HG02884 (cell line): ENCODE measurements at regions not wholly inside any gene's neighbourhood (a gene's known extent, or its start where the extent isn't known, plus 50 kb on each side); places are given as distances from the start of the nearest gene placed in this dataset.
"Not testable (repeated sequence)": the region's sequence is repeated elsewhere in the genome, so short reads cannot be mapped to it uniquely, and the experiment has no call there.

Experiments used
- ATAC-seq: cut with Tn5 transposase; IDR thresholded peaks from one replicate; pipeline ENCODE4 v1.9.1; 2021; ENCODE audit warnings: mild to moderate bottlenecking, moderate library complexity; ENCODE audit not compliant: unreplicated experiment

GRCh38 chr6:27807441-27808241, 104.6 kb downstream of the OR2B2 start:
- ATAC-seq: peak; percentile 60

- ATAC-seq: no peak
Measured at GRCh38 chr6:27806981-27807440, 105.2 kb downstream of the OR2B2 start.

DNA sequence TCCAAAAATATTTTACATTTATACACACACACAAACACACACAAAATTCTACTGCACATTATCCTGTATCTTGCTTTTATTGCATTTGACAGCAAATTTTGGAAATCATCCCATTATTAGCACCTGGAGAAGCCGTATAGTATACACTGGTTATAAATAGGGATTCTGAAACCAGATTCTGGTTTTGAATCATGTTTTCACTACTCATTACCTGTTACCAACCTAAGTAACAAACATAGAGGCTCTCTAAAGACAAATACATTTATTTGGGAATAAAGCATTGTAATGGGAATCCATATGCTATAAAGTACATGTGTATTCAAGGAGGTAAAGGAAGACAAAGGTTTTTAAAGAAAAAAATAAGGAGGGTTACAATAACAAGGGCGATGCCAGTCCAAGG, 106.8 kb downstream of the OR2B2 start:
- no peak for ATAC-seq

- ATAC-seq: no peak
Measured at GRCh38 chr6:27804851-27805250, 107.3 kb downstream of the OR2B2 start.

DNA sequence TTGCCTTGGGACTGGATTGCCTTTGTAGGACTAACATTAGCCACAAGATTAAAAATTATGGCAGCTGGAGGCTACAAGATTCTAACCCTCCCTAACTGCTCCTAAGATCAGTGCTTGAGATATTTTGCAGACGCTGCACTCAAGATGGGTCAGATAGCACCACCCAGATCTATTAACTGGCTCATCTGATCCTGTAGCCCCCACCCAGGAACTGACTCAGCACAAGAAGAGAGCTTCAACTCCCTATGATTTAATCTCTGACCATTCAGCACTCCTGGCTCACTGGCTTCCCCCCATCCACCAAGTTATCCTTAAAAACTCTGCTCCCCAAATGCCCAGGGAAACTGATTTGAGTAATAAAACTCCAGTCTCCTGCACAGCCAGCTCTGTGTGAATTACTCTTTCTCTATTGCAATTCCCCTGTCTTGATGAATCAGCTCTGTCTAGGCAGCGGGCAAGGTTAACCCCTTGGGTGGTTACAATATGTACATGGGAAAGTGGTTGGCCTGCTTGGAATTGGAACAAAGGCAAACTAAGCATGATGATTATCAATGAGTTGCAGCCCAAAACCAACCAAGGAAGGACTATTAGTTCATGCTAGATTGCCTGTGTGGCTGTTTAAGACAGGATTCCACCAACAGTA, 111.3 kb downstream of the OR2B2 start:
- ATAC-seq: no peak

- ATAC-seq: no peak
Measured at GRCh38 chr6:27797960-27798359, 114.2 kb downstream of the OR2B2 start.

GRCh38 chr6:27796736-27797481, 115.3 kb downstream of the OR2B2 start:
- not testable (repeated sequence) for ATAC-seq

DNA sequence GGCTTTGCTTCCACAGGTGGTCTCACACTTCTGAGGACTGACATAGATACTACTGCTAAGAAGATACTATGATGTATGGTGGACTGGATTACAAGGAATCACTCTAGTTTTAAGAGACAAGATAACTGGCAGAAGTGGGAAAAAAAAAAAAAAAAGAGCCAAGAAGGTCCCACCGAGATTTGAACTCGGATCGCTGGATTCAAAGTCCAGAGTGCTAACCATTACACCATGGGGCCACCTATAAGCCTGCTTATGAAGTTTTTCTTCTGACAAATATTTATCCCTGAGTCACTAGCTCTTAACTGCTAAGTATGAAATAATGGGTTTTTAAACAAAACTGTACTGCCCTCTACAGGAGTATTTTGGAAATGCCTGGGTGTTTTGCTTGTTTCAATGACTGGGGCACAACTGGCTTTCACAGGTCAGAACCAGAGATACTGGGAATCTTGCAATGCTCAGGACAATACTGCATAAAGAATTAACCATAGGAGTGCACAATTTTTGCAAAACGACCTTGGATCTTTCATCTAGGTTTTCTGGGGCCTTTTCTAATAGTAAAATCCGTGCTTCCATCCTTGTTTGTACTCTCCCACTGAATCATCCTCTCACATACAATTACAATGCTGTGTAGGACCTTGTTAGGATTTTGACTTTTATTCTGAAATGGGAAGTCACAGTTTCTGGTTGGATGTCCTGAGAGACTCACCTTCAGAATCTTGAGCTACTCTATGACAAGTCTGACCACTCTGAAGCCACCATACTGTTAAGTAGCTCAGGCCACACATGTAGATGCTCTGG, 116.3 kb downstream of the OR2B2 start:
- peak; percentile 50 for ATAC-seq

GRCh38 chr6:27791182-27791943, 120.8 kb downstream of the OR2B2 start:
- ATAC-seq: no peak

DNA sequence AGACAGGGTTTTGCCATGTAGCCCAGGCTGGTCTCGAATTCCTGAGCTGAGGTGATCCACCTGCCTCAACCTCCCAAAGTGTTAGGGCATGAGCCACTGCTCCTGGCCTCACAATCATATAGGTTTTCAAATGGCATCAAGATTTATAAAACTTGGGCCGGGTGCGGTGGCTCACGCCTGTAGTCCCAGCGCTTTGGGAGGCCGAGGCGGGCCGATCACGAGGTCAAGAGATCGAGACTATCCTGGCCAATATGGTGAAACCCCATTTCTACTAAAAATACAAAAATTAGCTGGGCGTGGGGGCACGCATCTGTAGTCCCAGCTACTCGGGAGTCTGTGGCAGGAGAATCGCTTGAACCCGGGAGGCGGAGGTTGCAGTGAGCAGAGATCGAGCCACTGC, 123.8 kb downstream of the OR2B2 start:
- ATAC-seq: not testable (repeated sequence)

DNA sequence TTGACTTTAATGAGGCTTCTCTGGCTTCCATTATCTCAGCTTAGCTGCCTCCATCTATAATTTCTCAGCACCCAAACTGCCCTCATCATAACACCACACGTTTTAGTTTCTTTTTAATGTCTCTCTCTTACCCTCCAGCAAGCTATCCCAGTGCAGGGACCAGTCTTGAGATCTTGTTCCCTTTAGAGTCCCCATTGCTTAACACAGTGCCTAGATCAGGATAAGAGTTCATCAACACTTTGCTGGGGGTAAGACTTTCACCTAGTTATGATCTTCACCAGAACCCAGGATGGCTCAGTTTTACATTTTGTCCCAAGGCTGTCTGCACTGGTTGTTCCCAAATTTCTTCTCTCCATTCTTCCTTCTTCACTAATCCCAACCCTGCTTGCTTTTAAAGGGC, 126.1 kb downstream of the OR2B2 start:
- ATAC-seq: no peak

DNA sequence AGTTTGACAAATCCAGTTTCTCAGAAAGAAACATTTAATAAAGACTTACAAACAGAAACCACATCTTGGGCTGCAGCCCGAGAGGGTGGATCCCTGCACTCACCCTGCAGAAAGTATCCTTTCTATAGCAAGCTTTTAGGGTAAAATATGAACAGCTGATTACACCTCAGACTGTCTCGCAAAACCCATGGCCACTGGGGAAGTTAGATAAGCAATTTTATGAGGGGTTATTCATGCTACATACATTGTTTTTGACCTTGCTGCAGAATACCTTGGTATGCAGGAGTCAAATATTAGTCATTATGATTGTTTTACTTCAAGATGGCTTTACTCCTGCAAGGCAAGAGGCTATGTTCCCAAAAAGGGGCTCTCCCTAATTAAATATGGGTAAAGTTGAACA, 126.9 kb downstream of the OR2B2 start:
- ATAC-seq: no peak

GRCh38 chr6:27782748-27783147, 129.4 kb downstream of the OR2B2 start:
- no peak for ATAC-seq

DNA sequence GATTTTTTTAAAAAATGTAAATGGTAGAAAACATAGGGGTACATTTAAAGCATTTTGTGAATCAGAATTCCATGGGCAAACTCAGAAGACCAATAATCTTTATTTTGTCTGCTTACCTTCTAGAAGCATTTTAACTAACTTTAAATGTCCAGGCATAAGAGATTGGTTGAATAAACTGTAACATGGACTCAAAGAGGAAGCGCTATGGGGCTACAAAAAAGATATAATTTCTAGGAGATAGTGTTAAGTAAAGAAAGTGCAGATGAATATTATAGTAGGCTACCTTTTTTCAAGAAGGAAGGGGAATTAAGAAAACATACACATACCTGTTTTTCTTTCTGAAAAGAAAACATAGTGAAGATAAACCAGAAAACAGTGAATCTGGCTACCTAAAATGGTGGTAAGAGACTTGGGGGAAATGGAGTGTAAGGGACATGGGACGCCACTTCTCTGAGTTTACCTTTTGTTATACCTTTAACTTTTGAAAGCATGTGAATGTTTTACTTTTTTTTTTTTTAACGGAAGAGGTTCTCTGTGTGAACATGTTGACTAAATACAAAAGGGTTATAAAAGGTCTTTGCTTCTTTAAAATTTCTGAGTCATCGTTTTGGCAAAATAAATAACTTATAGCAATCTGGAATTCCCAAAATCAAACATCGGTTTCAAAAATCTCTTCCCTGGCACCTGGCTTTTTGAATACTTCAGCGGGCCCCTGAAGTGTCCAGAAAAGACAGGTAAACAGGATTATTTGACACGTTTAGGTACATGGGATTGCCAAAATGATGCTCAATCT, 133.4 kb downstream of the OR2B2 start:
- no peak for ATAC-seq

DNA sequence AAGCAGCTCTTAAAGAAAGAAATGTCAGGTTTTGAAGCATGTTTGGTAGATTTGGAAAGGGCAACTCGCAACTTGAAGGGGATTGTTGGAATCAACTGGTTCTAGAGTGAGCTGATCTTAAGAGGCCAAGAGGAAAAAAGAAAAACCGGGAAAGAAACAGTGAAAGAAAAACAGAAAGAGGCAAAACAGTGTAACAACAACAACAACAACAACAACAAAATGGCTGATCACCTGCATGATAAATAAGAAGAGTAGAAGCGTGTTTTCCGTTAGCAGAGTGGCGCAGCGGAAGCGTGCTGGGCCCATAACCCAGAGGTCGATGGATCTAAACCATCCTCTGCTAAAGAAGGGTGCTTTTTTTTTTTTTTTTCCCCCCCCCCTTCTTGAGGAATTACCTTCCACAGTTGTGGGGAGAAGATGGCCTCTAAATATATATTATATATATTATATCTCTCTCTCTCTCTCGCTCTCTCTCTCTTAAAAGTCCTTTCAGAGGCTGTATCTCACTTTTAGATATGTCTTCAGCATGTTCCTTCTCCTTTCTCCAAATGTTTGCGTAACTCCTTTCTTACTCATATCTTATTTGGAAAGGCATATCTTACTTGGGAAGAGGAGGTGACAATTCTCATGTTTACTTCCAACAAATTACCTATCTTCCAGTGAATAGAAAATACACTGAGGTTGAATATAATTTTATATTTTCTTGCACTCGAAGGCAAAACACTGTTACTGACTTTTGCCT, 134.4 kb downstream of the OR2B2 start:
- no peak for ATAC-seq

DNA sequence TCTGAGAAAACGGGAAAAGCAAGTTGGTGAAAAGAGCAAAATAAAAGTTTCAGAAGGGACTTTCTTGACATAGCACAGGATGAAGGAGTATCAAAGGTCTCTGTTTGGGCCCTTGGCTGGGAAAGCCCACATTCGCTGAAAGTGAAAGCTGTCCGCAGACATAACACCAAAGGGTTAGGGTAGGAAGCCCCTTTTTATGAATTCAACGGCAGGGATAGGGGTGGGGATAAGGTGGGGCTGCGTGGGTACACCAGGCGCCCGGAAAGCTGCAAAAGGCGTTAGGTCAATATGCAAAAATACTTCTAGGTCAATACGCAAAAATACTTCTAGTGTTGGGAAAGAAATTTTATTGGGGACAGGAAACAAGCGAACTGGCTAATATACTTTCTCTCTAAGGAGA, 135.1 kb downstream of the OR2B2 start:
- no peak for ATAC-seq

DNA sequence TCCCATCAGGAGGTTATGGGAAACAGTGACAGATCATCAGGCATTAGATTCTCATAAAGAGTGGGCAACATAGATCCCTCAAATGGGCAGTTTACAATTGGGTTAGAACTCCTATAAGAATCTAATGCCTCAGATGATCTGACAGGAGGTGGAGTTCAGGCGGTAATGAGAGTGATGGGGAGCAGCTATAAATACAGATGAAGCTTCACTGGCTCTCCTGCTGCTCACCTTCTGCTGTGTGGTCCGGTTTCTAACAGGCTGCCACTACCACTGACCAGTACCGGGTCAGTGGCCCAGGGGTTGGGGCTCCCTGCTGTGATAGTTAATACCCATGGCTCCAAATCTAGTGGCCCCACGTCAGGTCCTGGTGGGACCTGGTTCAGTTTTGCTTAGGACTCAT, 135.7 kb downstream of the OR2B2 start:
- ATAC-seq: no peak

DNA sequence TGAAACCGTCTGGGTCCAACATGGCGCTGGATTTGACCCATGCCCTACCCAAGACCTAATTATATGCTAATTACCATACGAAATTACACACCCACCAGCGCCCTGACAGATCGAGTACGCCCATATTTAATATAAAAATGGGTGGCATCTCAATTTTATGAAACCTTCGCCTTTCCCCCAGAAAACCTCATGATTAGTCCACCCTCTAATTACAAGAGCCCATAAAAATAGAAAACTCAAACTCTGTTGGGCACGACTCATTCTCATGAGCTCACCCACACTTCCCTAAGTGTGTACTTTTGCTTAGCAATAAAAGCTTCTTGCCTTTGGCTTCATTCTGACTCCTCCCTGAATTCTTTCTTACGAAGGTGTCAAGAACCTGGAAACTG, 136.4 kb downstream of the OR2B2 start:
- no peak for ATAC-seq
